GM18505 (cell line): ENCODE measurements at regions not wholly inside any gene's neighbourhood (a gene's known extent, or its start where the extent isn't known, plus 50 kb on each side); places are given as distances from the start of the nearest gene placed in this dataset.

ENCODE experiments used
- ATAC-seq: cut with Tn5 transposase; IDR thresholded peaks from one replicate; pipeline ENCODE4 v1.9.1; 2021; ENCODE audit not compliant: unreplicated experiment
- POLR2A ChIP-seq: IDR thresholded peaks from 4 replicates; pipeline ENCODE4 v1.6.1; 2011; ENCODE audit warnings: borderline replicate concordance; ENCODE audit not compliant: insufficient read depth, insufficient read length; ENCODE audit errors: extremely low read depth

DNA sequence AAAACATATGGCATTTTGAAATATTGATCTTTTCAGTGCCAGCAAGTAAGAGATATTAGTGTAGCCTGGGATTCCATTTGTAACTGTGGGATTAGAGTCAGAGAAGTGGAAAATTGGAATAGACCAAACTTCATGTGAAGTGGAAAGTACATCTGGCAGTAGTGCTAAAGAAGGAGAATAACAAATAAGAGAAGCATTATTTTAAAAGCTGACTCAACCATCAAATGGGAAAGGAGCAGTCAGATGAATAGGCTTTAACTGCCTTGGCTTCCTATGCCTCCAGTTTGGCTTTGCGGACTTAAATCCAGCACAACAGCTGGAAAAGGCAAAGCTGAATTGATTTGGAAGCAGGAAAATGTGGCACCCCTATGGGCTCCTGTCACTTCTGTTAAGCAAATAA, 623.1 kb downstream of the TSN start:
- ATAC-seq = no peak

DNA sequence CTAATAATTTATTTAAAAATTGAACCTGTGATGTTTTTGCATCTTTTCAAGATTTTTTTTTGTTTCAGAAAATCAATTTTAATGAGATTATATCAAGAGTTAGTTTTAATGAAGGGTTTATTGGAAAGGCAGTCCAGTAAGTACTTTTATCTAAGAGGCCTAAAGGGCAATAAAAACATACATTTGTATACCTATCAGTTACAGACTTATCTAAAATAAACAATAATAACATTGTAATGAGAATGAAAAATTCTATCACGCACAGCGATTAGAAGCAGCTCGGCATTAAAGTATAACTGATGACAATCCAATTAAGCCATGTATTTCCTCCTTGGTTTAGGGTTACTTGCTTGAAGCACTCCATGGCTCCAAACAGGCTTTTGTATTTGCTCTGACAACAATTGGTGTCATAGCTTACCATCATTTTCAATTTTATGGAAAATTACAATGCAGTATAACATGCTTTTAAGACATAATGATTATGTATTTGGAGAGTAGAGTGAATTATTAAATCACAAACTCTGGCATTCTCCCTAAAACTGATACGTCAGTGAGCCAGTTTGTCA, 629.4 kb downstream of the TSN start:
- ATAC-seq = no peak
- no peak for TF ChIP-seq POLR2A

More for the DNA sequence above, 623.1 kb downstream of the TSN start:
- no peak for TF ChIP-seq POLR2A

DNA sequence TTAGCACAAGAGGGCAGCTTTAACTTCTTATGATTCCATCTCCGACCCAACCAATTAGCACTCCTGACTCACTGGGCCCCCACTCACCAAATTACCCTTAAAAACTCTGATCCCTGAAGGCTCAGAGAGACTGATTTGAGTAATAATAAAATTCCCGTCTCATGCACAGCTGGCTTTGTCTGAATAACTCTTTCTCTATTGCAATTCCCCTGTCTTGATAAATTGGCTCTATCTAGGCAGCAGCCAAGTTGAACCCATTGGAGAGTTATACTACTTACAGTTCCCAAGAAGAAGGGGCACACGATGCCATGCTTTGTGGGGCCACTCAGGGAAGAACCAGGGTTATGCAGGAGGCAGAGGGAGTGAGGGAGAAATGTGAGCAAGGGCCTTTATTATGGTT, 632.8 kb downstream of the TSN start:
- ATAC-seq = no peak
- no peak for TF ChIP-seq POLR2A

DNA sequence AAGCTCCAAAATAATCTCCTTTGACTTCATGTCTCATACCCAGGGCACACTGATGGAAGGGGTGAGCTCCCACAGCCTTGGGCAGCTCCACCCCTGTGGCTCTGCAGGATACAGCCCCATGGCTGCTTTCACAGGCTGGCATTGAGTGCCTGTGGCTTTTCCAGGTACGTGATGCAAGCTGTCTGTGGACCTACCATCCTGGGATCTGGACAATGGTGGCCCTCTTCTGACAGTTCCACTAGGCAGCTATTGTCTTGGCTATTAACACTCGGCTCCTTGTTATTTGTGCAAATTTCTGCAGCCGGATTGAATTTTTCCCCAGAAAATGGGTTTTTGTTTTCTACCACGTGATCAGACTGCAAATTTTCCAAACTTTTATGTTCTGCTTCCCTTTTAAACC, 634.2 kb downstream of the TSN start:
- no peak for TF ChIP-seq POLR2A
- no peak for ATAC-seq

DNA sequence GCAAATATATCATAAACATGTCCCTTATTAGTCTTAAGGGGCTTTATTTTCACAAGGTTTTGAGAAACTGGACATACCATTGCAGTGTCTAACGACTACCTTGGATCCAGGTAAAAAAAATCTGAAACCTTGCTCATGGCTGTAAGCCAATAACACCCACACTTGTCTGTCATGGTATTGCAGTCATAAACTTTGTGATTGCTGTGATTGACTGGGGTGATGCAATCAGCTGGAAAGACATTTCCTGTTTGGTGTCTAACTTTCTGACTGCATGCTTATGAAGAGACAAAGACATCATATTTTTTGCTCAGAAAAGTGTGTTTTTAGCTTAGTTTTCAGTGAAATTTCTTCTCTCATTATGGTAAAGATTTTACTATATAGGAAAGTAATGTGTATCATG, 635.0 kb downstream of the TSN start:
- no peak for ATAC-seq

DNA sequence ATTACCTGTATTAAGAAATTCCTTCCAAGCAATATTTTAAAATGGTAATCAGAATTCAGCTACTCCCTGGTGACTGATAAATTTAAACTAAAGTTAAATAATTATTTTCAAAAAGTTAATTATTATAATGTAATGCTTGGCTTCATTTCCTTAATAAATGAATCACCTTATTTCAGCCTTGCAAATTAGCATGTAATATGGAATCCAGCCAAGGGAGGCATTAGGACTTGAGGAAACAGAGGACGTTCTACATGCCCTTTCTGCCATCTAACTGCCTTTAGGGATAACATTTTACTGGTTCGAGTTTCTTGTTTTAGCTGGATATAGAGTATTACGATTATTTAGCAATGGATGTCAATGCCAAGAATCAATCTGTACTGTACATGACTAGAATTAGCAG, 636.3 kb downstream of the TSN start:
- ATAC-seq = no peak
- TF ChIP-seq POLR2A = no peak

More for the DNA sequence above, 635.0 kb downstream of the TSN start:
- TF ChIP-seq POLR2A = no peak

DNA sequence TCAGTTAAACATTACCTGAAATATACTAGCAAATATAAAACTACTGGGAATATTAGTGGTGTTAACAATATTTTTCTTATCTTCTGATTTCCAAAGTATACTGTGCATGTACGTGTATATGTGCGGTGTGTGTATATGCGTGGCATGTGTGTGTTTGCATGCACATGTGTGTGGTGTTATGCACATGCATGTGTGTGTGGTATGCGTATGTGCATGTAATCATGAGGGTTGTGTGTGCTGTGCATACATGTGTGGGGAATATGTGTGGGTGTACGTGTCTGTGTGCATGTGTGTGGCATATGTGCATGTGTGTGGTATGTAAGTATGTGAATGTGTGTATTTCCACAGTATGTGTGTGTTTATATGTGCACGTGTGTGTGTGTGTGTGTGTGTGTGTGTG, 640.2 kb downstream of the TSN start:
- no peak for TF ChIP-seq POLR2A
- no peak for ATAC-seq

DNA sequence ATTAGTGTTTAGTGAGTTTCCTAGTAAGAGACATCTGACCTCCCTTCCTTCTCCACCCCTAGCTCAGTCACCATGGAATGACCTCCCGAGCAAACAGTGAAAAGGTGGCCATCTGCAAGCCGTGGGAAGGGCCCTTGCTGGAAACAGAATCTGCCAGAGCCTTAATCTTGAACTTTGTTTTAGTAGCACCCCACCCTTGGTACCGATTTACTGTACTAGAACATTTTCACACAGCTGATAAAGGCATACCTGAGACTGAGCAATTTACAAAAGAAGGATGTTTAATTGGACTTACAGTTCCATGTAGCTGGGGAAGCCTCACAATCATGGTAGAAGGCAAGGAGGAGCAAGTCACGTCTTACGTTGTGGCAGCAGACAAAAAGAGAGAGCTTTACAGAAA, 655.8 kb downstream of the TSN start:
- ATAC-seq = no peak
- TF ChIP-seq POLR2A = no peak

DNA sequence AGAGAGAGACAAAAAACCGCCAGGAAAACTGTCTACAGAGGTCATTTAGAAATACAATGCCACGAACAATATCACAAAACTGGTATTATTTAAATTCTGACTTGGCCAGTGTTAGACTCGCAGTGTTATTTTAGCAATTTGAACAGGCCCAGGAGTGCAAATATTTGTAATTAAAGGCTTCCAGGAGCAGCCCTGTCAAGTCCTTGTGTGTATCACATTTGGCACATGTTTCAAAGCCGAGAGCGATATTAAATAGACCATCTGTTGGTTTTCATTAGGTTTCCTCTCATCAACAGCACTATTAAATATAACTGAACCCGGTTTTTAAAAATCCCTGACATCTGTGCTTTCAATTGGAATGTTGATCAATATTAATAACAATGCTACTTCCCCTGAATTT, 656.9 kb downstream of the TSN start:
- ATAC-seq = no peak
- no peak for TF ChIP-seq POLR2A

DNA sequence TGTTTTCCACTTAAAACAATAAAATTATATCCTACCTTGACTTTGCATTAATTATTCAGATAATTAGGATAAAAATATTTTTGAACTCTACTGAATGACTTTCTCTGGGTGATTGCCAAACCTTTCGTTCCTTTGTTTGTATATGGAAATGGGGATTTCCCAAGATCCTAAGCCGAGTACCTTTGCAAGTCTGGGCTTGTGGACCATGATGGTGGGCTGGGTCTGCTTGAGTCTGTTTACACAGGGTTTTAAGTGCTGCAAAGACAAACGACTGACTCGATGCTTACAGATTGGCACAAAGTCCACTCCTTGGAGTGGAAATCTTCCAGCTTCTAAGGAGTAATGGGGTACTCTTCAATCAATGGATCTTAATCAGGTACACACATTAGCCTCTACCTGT, 659.5 kb downstream of the TSN start:
- no peak for ATAC-seq
- no peak for TF ChIP-seq POLR2A

DNA sequence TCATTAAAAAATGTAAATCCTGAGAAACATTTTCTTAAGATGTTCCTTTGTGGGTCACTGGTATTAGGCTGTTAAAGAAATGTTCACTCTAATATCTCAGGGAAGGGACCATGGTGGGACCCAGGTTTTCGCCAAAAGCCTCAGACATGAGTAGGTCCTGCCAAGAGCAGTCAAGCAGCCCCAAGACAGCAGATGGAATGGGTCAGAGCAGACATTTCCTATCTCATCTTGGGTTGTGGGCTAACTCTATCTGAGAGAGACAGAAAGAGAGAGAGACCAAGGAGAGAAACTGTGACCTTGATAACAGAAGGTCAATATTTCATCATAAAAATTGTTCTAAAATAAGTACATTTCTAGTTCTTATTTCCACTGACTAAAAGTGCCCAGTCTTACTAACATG, 661.7 kb downstream of the TSN start:
- ATAC-seq = no peak
- no peak for TF ChIP-seq POLR2A

DNA sequence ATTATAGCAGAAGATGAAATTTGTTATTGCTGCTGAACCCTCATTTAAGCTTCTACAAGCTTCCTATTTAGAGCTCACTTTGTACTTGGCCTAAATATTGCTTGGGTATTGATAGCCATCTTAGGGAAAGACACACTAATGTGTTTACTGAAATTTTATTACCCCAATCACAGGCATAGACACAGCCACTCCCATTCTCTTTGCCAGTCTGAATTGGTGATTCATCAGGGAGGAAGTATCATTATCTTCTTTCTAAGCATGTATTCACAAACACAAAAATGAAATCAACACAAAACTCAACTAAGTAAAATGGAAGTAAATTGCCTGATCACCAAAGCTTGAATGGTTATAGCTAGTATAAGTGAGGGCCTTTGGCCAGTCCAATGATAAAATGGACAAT, 666.3 kb downstream of the TSN start:
- no peak for TF ChIP-seq POLR2A
- no peak for ATAC-seq

DNA sequence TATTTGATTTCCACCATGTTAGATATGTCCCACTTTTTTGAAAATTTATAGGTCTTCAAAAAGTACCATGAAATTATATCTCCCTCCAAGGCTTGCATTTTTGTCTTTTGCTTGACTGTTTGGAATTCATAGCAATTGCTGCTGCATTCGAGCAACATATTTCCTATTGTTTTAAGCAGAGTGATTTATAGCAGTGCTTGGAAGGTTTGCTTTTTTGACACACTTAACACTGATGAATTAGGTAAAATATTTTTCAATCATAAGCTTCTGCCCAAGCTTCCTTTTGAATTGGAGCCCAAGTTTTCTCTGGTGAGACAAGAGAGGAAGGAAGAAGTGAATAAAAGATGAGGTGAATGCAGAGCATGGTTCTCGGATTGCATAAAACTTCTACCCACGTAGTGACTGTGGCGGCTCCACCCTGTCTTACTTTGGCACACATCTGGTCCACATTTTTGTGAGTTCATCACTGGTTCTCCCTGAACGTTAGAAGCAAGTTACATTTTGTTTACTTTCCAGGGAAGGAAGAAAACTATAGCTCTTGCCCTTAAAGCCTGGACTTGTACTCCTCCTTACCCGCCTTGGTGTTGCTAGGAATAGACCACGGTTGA, 667.0 kb downstream of the TSN start:
- no peak for ATAC-seq
- no peak for TF ChIP-seq POLR2A

DNA sequence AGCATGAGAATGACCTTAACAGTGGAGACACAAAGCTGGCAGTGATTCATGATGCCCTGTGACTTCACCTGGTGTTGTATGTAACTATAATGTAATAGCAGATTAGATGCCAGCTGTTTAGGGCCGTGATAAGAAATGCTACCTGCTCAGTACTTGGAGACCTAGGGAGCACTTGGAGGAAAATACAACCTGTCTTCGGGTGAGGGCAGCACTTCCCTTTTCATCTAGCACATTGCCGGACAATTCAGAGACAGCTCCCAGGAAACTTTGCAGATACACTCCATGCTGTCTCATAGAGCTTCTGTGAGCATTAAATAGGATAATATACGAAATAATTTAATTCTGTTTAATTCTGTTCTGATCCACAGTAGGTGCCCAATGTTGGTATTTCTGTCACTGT, 668.5 kb downstream of the TSN start:
- no peak for TF ChIP-seq POLR2A
- ATAC-seq = no peak
